ENCODE measurements at regions not wholly inside any gene's neighbourhood (a gene's known extent, or its start where the extent isn't known, plus 50 kb on each side); places are given as distances from the start of the nearest gene placed in this dataset.
"Not testable (repeated sequence)": the region's sequence is repeated elsewhere in the genome, so short reads cannot be mapped to it uniquely, and the experiment has no call there.

- Mint-ChIP-seq H3K27me3 (no peaks in the 10 kb centered on the region), H3K27ac (no peak overlapping the region), H3K4me3 (no peak overlapping the region), H3K36me3 (no peaks in the 10 kb centered on the region), H3K9me3 (peaks cover 6% of the 10 kb centered on the region), H3K4me1 (peaks cover 8% of the 10 kb centered on the region)
- no peak for DNase-seq
Measured at GRCh38 chr6:114997813-114998292, 655.0 kb upstream of the HS3ST5 start.

- Mint-ChIP-seq H3K9me3 (no peaks in the 10 kb centered on the region), H3K4me1 (peaks cover 1% of the 10 kb centered on the region), H3K36me3 (no peaks in the 10 kb centered on the region), H3K27me3 (no peaks in the 10 kb centered on the region), H3K4me3 (no peak overlapping the region), H3K27ac (no peak overlapping the region)
- DNase-seq, result no peak
Measured at GRCh38 chr6:114995526-114995925, 652.7 kb upstream of the HS3ST5 start.

GRCh38 chr6:114989279-114989964 is 646.6 kb upstream of the HS3ST5 start:
- DNase-seq, result peak; percentile 32
- H3K4me3 Mint-ChIP-seq, result no peak overlapping the region
- H3K27ac Mint-ChIP-seq, result peak overlapping the region; percentile 71

GRCh38 chr6:114987281-114987680 is 644.5 kb upstream of the HS3ST5 start:
- H3K4me3 Mint-ChIP-seq, result no peak overlapping the region
- DNase-seq, result no peak
- H3K9me3 Mint-ChIP-seq, result no peaks in the 10 kb centered on the region
- peaks cover 1% of the 10 kb centered on the region for H3K36me3 Mint-ChIP-seq
- H3K27me3 Mint-ChIP-seq, result no peaks in the 10 kb centered on the region
- H3K4me1 Mint-ChIP-seq, result no peaks in the 10 kb centered on the region
- H3K27ac Mint-ChIP-seq, result no peak overlapping the region

More at GRCh38 chr6:114989279-114989964, 646.6 kb upstream of the HS3ST5 start:
- H3K36me3 Mint-ChIP-seq, result peaks cover 1% of the 10 kb centered on the region
- H3K4me1 Mint-ChIP-seq, result no peaks in the 10 kb centered on the region
- no peaks in the 10 kb centered on the region for H3K27me3 Mint-ChIP-seq
- H3K9me3 Mint-ChIP-seq, result no peaks in the 10 kb centered on the region

- no peak overlapping the region for H3K27ac Mint-ChIP-seq
- peaks cover 8% of the 10 kb centered on the region for H3K9me3 Mint-ChIP-seq
- DNase-seq, result no peak
- no peaks in the 10 kb centered on the region for H3K4me1 Mint-ChIP-seq
- no peaks in the 10 kb centered on the region for H3K27me3 Mint-ChIP-seq
- no peak overlapping the region for H3K4me3 Mint-ChIP-seq
- H3K36me3 Mint-ChIP-seq, result no peaks in the 10 kb centered on the region
Measured at GRCh38 chr6:114955363-114955762, 612.5 kb upstream of the HS3ST5 start.

- H3K4me3 Mint-ChIP-seq, result no peak overlapping the region
- no peaks in the 10 kb centered on the region for H3K27me3 Mint-ChIP-seq
- H3K27ac Mint-ChIP-seq, result no peak overlapping the region
- DNase-seq, result no peak
- no peaks in the 10 kb centered on the region for H3K36me3 Mint-ChIP-seq
- H3K9me3 Mint-ChIP-seq, result peaks cover 7% of the 10 kb centered on the region
- H3K4me1 Mint-ChIP-seq, result no peaks in the 10 kb centered on the region
Measured at GRCh38 chr6:114952229-114952628, 609.4 kb upstream of the HS3ST5 start.

GRCh38 chr6:114945392-114945791 is 602.6 kb upstream of the HS3ST5 start:
- H3K4me3 Mint-ChIP-seq, result no peak overlapping the region
- no peak overlapping the region for H3K27ac Mint-ChIP-seq
- H3K4me1 Mint-ChIP-seq, result no peaks in the 10 kb centered on the region
- H3K27me3 Mint-ChIP-seq, result no peaks in the 10 kb centered on the region
- H3K36me3 Mint-ChIP-seq, result no peaks in the 10 kb centered on the region
- H3K9me3 Mint-ChIP-seq, result peaks cover 14% of the 10 kb centered on the region
- DNase-seq, result no peak

- Mint-ChIP-seq H3K4me3 (no peak overlapping the region), H3K27me3 (no peaks in the 10 kb centered on the region), H3K9me3 (peaks cover 5% of the 10 kb centered on the region), H3K36me3 (no peaks in the 10 kb centered on the region), H3K4me1 (no peaks in the 10 kb centered on the region), H3K27ac (no peak overlapping the region)
- DNase-seq, result no peak
Measured at GRCh38 chr6:114941078-114941477, 598.3 kb upstream of the HS3ST5 start.

- Mint-ChIP-seq H3K4me3 (no peak overlapping the region), H3K27me3 (no peaks in the 10 kb centered on the region), H3K36me3 (no peaks in the 10 kb centered on the region), H3K9me3 (peaks cover 5% of the 10 kb centered on the region), H3K27ac (no peak overlapping the region), H3K4me1 (no peaks in the 10 kb centered on the region)
- DNase-seq, result no peak
Measured at GRCh38 chr6:114940181-114940580, 597.4 kb upstream of the HS3ST5 start.

GRCh38 chr6:114939630-114940029 is 596.8 kb upstream of the HS3ST5 start:
- Mint-ChIP-seq H3K4me1 (no peaks in the 10 kb centered on the region), H3K27ac (no peak overlapping the region), H3K9me3 (peaks cover 1% of the 10 kb centered on the region), H3K27me3 (no peaks in the 10 kb centered on the region), H3K36me3 (no peaks in the 10 kb centered on the region), H3K4me3 (no peak overlapping the region)
- DNase-seq, result no peak

GRCh38 chr6:114936080-114936479 is 593.3 kb upstream of the HS3ST5 start:
- H3K27ac Mint-ChIP-seq, result no peak overlapping the region
- H3K36me3 Mint-ChIP-seq, result no peaks in the 10 kb centered on the region
- no peaks in the 10 kb centered on the region for H3K27me3 Mint-ChIP-seq
- no peak for DNase-seq
- H3K4me1 Mint-ChIP-seq, result no peaks in the 10 kb centered on the region
- peaks cover 1% of the 10 kb centered on the region for H3K9me3 Mint-ChIP-seq
- H3K4me3 Mint-ChIP-seq, result no peak overlapping the region

GRCh38 chr6:114934079-114934478 is 591.3 kb upstream of the HS3ST5 start:
- Mint-ChIP-seq H3K36me3 (no peaks in the 10 kb centered on the region), H3K27ac (no peak overlapping the region), H3K27me3 (no peaks in the 10 kb centered on the region), H3K9me3 (peaks cover 3% of the 10 kb centered on the region), H3K4me3 (no peak overlapping the region), H3K4me1 (no peaks in the 10 kb centered on the region)
- DNase-seq, result no peak

- not testable (repeated sequence) for DNase-seq, H3K27ac Mint-ChIP-seq, H3K4me3 Mint-ChIP-seq, H3K27me3 Mint-ChIP-seq, H3K36me3 Mint-ChIP-seq, H3K4me1 Mint-ChIP-seq
- peaks cover 12% of the 10 kb centered on the region for H3K9me3 Mint-ChIP-seq
Measured at GRCh38 chr6:114928731-114929130, 585.9 kb upstream of the HS3ST5 start.

- H3K9me3 Mint-ChIP-seq, result peaks cover 7% of the 10 kb centered on the region
- H3K4me3 Mint-ChIP-seq, result no peak overlapping the region
- H3K36me3 Mint-ChIP-seq, result no peaks in the 10 kb centered on the region
- no peaks in the 10 kb centered on the region for H3K4me1 Mint-ChIP-seq
- no peaks in the 10 kb centered on the region for H3K27me3 Mint-ChIP-seq
- no peak overlapping the region for H3K27ac Mint-ChIP-seq
- DNase-seq, result no peak
Measured at GRCh38 chr6:114906096-114906495, 563.3 kb upstream of the HS3ST5 start.

- Mint-ChIP-seq H3K4me3 (no peak overlapping the region), H3K36me3 (no peaks in the 10 kb centered on the region), H3K4me1 (no peaks in the 10 kb centered on the region), H3K27me3 (no peaks in the 10 kb centered on the region), H3K9me3 (peaks cover 4% of the 10 kb centered on the region), H3K27ac (no peak overlapping the region)
- DNase-seq, result no peak
Measured at GRCh38 chr6:114897536-114897935, 554.7 kb upstream of the HS3ST5 start.

- Mint-ChIP-seq H3K4me1 (no peaks in the 10 kb centered on the region), H3K27ac (no peak overlapping the region), H3K36me3 (no peaks in the 10 kb centered on the region), H3K4me3 (no peak overlapping the region), H3K9me3 (no peaks in the 10 kb centered on the region), H3K27me3 (no peaks in the 10 kb centered on the region)
- DNase-seq, result no peak
Measured at GRCh38 chr6:114892211-114892610, 549.4 kb upstream of the HS3ST5 start.

All from activated naive CD8-positive, alpha-beta T cell treated with anti-CD3 and anti-CD28 coated beads for 36 hours (primary cell).